DMS53 (cell line): ENCODE measurements at regions not wholly inside any gene's neighbourhood (a gene's known extent, or its start where the extent isn't known, plus 50 kb on each side); places are given as distances from the start of the nearest gene placed in this dataset.

Experiments used
- DNase-seq: peaks from one replicate; lab custom pipeline; 2025; lab: John Stamatoyannopoulos, UW

DNA sequence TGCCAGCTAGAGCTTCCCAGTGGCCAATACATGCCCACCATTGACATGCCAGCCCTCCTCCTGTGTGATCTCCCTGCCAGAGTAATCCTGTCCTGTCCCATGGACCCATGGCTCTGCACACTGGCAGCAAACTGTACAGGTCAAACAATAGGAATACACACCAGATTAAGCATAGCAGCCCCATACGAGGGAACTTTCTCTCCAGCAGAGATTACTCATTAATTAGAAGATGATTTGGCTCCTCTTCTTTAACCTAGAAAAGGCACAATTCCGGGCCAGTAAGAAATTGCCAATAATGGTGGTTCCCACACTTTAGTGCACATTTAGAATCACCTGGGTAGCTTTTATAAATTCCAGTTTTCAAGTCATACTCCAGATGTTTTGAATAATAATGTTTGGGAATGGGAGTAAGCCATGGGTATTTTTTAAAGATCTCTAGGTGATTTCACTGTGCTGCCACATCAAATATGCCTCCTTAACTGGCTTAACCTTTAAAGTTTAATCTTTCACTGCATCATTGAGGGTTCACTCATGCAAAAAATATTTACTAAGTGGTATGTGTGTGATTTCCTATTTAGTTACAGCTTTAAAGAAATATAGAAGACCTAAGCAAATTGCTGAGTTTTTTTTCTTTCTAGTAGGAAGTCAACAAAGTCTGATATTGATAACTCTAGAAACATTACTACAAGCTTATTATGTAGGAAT lies 277.6 kb upstream of the NWD2 start:
- DNase-seq = no peak

DNA sequence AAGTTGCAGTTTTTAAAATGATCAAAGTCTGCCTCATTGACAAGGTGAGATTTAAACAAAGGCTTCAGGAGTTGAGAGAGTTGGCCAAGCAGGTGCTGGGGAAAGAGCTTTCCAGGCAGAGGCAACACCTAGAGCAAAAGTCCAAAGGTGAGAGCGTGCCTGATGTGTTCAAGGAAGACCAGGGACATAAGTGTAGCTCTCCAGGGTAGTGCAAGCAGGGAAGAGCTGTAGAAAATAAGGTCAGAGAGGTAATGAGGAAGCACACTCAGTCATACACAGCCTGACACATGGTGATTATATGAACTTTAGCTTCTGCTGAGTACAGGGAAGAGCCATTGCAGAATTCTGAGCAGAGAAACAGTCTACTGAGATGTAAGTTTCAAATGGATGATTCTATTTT lies 265.0 kb upstream of the NWD2 start:
- peak; percentile 91 for DNase-seq

DNA sequence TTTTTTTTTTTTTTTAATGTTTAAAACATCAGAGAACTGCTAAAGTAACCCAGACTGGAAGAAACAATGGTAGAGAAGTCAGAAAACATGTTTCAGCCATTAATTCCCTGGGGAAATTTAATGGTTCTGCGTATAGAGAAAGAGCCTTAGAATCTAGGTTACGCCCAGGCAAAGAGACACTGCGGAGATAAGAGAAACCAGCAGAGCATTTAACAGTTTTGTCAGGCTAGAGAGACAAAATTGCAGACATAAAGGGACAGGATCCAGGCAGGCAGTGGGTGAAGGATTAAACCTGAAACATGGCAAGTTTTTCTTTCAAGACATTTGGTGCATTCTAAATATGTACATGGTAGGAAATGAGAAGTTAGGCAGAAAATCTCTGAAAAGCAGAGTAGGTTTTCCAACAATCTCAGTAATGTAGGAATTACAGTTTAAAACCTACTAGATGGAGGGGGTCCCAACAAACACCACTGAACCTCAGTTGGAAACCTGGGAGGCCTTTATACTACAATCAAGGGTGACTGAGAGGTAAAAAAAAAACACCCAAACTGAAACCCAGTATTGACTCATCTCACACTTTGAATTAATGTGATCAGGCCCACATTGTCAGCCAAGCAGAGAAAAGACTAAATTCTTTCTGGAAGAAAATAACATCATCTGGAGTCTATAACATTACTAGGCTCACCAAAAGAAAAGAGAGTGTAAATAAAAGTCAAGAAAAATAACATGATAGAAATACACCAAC lies 254.2 kb upstream of the NWD2 start:
- no peak for DNase-seq

DNA sequence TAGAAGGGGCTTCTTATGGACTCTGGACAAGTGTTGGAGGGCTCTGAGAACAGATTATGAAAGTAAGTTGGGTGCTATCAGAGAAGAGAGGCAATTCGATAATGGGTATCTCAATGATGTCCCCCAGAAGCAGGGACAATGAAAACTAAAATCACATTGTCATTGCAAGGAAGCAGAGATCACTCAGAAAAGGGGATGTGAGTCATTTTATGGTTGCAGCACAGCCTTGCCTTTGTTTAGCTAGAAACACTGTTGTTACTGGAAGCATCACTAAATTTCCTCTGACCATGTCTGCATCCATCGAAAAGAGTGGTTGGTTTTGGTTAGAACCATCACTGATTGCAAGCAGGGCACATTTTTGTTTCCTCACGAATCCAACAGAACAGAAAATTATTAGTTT lies 246.8 kb upstream of the NWD2 start:
- DNase-seq = peak; percentile 36

DNA sequence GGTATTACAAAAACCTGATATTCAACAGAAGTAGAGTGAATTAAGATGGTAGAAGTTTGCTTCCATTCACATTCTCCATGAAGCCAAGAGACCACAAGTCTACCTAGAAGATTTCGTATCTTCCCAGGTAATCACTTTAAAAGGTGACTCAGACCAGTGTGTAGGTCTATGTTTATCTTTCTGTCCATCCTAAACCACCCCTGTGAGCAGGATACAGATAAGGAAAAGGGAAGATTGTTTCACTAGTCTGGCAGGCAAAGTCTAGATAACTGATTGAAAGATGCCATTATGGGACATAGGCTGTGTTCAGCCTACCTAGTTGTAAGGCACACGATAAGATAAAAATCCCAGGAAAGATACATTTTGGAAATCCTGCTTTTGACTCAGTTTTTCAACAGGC lies 244.3 kb upstream of the NWD2 start:
- no peak for DNase-seq

DNA sequence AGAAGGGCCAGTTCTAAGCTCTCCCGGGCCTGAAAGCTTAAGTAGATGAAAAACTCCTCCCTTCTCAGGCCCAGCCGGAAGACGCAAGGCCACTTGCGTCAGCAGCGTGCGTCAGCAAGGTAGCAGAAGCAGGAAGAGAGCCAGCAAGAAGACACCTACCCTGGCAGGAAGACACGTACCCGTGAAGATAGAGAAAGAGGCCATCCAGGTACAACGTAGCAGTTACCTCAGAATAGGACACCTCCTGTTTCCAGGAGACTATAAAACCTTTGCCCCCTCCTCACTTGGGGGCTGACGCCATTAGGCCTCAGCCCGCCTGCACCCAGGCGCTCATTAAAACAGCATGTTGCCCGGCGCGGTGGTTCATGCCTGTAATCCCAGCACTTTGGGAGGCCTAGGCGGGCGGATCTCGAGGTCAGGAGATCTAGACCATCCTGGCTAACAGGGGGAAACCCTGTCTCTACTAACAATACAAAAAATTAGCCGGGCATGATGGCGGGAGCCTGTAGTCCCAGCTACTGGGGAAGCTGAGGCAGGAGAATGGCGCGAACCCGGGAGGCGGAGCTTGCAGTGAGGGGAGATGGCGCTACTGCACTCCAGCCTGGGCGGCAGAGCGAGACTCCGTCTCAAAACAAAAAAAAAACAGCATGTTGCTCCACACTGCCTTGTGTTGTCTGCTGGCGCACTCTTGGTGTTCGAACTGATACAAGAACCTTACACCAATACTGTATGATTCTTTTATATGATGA lies 242.7 kb upstream of the NWD2 start:
- DNase-seq = no peak

DNA sequence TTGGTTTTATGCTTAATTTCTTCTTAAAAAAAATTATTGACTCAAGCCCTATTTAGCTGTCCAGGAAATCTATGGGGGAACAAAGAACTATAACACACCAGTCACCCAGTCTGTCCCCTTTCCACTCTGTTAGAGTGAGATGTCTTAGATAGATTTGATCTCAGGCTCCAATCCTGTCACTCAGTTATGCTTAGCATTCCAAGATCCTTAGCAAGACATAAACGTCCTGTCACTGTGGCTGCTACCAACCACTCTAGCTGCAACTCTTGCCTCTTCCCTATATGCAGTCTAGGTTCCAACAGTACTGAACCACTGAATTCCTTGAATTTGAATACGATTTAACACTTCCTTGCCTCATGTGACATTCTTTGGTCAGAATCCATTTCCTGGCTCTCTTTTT lies 241.9 kb upstream of the NWD2 start:
- DNase-seq = no peak

DNA sequence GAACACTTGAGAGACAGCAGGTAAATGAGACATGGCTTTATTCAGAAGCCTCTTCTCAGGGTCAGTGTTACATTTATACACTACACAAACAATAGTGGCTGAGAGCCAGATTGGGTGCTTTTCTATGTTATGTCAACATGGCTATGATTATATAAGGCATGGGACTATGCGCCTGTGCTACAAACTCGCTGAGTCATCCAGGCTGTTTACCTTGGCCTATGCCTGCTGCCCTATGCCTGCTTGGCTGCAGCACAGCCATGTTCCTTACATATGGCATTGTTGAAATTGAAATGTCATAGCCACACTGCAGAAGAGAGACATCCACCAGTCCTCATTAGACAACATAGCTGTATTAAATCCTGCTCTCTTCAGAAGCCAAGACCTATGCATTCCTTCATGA lies 236.3 kb upstream of the NWD2 start:
- peak; percentile 99 for DNase-seq

DNA sequence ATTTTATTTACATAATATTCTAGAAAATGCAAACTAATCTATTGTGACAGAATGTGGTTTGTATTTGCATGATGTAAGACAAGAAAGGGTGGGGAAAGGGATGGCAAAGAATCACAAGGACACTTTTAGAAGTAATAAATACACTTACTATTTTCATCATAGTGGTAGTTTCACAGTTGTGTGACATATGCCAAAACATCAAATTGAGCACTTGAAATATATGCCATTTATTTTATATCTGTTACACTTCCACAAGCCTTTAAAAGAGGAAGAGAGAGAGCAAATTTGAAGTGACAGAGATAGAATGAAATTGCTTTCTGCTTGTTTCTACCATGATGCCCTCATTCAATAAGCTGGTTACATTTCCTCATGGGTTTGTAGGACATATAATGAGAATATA lies 230.0 kb upstream of the NWD2 start:
- peak; percentile 33 for DNase-seq

DNA sequence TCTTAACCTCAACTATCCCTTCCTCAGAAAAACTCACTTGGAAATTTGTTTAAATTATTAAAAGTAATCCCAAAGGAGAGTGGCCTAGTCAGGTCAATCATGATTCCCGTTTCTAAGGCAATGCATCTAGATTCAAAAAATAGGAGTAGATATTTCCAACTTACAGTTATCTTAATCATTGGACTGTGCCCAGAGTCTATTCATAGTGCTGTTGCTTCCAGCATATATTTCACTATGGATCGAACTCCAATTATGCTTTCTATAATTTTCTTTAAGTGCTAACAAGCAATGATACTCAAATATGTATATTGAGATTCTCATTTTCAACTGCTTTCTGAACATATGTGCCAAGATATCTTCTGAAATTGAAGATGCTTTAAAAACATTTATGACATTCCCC lies 229.2 kb upstream of the NWD2 start:
- DNase-seq = no peak

DNA sequence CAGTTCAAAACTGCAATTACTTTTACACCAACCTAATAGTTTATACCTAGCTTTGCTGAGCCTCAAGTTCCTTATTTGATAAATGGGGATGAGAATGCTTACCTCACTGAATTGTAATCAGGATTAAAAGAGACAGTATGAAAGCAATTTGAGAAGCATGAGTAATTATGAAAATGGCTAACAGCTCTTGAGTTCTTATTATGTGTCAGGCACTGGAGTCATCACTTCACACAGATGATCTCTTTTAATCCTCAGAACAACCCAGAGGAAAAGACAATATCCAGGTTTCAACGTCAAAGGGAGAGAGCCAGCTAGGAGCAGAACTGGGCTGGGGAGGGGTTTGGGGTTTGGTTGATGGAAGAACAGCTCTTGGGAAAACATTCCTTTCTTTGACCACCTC lies 221.0 kb upstream of the NWD2 start:
- DNase-seq = no peak

DNA sequence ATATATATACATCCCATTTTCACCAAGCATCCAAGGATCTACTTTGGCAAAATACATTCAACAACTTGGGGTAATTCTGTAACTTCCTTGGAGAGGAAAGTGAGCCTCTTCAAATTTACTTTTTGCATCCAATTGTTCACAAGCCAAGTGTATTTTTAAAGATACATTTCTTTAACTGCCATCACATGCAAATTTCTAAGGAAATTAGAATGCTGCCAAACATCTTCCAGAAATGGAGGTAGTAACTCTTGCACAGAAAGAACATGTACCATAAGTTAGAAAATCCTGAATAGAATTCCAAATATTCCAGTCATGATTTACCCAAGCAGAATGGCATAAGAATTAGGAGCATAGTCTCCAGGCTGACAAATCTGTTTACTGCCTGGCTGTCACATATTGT lies 220.5 kb upstream of the NWD2 start:
- no peak for DNase-seq

DNA sequence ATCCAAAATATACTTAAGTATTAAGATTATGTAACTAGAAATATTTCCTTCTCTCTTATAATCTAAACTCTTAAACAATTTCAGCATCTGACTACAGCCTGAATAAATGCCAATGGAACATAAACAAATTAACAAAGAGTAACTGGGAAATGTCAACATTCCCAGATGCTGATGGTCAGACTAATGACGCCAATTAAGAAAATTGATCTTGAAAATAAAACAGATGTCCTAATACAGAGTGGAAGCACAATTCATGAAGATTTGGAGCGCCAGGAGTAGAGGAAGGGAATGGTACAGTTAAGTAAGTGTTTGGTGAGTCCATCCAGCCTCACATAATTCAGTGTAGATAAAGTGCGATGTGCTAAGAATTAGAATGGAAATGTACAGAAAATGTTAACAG lies 203.7 kb upstream of the NWD2 start:
- no peak for DNase-seq

DNA sequence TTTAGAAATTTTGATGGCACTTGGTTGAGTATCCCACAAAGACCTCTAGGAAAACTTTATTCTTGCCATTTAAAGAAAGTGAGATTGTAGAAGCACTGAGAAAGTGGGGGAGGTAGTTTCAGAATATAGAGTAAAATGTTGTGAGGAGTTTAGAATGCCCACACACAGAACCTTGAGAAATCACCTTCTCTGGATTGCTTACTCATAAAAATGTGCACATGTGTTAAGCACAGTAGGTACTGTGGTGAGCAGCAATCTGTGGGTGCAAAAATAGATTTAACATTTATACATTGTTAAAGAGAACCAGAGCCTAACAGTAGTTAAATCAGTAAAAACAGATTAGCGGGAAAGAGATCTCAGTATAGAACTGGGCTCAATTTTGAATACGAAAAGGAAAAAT lies 201.2 kb upstream of the NWD2 start:
- no peak for DNase-seq

DNA sequence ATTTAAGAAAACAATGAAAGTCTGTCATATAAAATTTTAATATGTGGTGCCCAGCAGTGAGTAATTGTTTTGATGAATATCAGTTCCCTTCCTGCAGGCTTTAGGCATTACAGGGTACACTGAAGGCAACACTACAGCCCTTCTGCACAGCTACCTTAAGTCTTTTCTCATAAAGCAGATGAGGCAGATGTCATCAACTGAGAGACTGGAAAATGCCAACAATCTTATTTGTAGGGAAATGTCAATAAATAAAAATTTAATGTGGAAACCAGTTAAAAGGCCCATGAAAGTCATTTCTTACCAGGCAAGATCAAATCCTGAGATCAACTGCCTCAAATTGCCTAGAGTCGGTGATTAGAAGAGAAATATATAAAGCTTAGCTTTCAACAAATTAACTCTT lies 193.4 kb upstream of the NWD2 start:
- DNase-seq = no peak

DNA sequence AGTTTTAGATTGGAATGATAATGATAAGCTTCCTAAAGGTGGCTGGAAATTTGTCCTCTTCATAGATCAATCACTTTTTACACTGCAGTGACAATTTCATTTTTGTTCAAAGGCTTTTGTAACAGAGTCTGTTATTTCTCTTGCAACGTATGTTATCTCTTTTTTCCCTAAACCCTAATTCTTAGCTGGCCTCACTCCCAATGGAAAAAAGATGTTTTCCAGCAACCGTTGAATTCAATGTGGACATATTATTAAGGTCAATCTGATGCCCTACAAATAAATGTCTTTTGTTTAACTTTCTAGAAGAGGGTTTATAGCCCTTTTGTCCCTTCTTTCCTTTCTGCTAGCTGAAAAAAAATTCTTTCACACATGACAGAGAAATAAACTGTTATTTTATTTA lies 192.7 kb upstream of the NWD2 start:
- no peak for DNase-seq

DNA sequence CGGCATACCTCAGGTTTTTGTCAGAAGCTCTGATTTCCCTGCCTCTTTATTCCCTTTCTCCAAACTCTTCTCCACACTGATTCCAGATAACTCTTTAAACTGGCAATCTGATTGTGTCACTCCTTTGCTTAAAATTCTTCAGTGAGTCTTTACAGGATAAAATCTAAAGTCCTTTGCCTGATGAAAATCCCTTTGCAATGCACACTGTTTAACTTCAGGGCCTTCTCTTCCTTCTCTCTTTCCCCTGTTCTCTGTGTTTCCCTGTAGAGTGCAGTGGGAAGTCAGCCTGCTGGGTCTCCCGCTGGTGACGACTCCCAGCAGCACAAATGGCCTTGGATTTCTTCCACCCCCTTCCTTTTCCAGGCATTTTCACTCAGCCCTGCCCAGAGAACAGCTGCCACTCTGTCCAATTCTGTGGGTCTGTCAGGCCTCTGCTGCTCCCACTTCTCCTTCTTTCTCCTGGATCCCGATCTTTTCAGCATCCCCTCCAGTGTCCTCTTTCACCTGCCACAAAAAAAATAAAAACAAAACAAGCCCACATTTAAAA lies 189.9 kb upstream of the NWD2 start:
- DNase-seq = no peak

DNA sequence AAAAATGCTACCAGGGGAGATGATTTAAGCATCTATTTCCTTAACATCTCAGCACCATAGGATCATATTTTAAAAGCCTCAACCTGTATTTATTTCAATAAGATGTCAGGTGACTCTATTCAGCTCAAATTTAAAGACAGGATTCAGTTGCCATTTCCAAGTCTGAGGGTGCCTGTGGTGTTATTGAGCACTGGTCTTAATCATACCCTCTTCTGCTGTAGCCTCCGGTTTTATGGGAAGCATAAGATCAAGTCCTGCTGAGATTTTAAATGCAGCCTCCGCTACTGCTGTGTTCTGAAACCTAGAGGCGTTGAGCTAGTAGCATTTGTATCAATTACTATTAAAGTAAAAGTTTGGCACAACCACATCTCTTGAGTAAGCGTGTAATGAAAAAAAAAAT lies 185.7 kb upstream of the NWD2 start:
- no peak for DNase-seq

DNA sequence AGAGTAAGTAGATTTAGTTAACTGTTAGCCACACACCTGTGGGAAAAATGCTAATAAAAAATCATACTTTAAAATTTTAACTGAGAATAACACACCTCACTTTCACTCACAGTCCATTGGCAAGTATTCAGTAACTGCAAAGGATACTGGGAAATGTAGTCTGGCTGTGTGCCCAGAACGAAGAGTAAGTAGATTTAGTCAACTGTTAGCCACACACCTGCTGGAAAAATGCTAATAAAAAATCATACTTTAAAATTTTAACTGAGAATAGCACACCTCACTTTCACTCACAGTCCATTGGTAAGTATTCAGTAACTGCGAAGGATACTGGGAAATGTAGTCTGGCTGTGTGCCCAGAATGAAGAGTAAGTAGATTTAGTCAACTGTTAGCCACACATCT lies 178.4 kb upstream of the NWD2 start:
- peak; percentile 47 for DNase-seq

DNA sequence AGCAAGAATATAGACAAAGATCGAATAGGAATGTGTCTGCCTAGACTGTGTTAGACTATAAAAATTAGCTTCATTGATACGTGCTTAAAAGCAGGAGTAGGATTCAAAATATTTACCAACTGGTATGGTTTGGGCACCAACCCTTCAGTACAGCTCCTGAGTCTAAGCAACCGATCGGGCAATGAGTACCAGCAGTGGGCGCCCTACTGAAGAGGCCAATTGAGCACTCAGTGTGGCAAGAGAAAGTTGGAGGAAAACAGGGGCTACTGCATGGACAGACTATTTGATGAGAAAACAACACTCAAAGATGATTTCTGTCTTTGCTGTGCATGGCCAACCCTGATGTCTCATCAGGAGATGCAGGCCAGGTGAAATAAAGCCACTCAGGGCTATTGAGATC lies 176.0 kb upstream of the NWD2 start:
- peak; percentile 40 for DNase-seq

DNA sequence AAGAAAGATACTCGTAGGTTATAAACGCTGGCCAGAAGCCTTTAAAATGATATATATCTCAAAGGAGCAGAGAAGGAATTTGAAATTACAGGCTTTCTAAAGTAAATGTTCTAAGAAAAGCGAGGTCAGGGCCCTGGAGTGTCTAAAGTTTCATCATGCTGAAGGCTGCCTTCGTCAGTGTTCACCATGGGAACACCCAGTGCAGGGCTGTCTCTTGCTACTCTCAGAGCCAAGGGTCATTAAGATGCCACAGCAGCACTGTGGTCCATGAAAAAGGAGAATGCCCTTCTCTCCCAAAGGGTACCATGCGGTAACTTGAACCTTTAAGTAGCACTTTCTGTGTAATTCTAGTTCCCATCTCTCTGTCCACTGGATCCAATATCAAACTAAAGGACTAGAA lies 174.5 kb upstream of the NWD2 start:
- no peak for DNase-seq

DNA sequence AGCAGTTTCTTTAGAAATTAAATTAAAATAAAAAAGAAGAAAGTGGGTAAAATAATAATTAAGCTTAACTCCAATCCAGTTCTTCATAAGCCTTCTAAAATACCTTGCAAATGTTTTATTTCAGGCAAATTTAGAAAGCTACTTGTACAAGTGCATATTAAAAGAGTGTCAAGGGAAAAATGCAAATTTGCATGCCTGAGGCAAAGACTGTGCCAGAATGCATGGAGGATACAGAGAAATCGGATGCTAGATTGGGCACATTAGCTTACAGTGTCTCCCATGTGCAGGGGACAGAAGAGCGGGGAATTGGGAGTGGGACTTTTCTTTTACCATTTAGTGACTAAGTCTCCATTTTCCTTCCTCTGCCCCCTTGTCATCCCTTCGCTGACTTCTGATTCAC lies 173.0 kb upstream of the NWD2 start:
- no peak for DNase-seq

DNA sequence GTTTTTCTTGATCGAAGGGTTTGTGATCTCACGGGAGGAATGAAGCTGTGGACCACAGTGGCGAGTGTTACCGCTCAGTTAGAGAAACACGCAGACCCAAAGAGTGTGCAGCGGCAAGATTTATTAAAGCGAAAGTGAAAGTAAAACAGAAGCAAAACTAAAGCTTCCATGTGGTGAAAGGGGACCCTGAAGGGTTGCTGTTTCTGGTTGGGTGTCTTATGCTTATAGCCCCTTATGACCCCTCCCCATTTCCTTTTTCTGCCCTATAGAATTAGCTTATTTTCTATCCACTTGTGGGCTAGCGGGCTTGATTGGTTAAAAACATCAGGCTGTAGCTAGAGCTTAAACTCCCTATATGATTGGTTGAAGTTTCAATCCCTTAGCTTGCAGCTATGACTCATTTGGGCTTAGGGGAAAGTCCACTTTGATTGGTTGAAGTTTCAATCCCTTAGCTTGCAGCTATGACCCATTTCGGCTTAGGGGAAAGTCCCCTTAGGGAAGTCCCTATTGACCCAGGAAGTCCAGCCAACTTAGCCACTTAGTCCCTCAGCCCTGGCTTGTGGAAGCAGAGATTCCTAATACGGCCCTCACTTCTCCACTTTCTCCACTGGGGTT lies 171.2 kb upstream of the NWD2 start:
- peak; percentile 87 for DNase-seq
